Mesenchymal stem cell (in vitro differentiated cells and primary cell): ENCODE measurements at regions not wholly inside any gene's neighbourhood (a gene's known extent, or its start where the extent isn't known, plus 50 kb on each side); places are given as distances from the start of the nearest gene placed in this dataset.
"Not testable (repeated sequence)": the region's sequence is repeated elsewhere in the genome, so short reads cannot be mapped to it uniquely, and the experiment has no call there.

Experiments
- DNase-seq: peaks from one replicate; pipeline ENCODE4 v3.0.0-alpha.2; 2013
- H2AFZ ChIP-seq: one replicate; pipeline ENCODE4 v1.6.1; 2013; ENCODE audit warnings: low read depth, mild to moderate bottlenecking, control low read depth, inconsistent platforms, low read length, moderate library complexity
- H2AK5ac ChIP-seq: 2 replicates; pipeline ENCODE4 v1.6.1; 2013; ENCODE audit warnings: low read length, moderate library complexity, mild to moderate bottlenecking, inconsistent platforms; ENCODE audit not compliant: severe bottlenecking
- H2BK120ac ChIP-seq: one replicate; pipeline ENCODE4 v1.6.1; 2013; ENCODE audit warnings: low read depth, mild to moderate bottlenecking, inconsistent platforms, low read length, moderate library complexity
- H2BK12ac ChIP-seq, 2 experiments: one replicate each; pipeline ENCODE4 v1.6.1; 2013; ENCODE audit warnings: inconsistent platforms in 2 of 2, low read length in 2 of 2, mild to moderate bottlenecking in 2 of 2, moderate library complexity in 2 of 2, control low read depth in 1 of 2
- H2BK15ac ChIP-seq: one replicate; pipeline ENCODE4 v1.6.1; 2013; ENCODE audit warnings: mild to moderate bottlenecking, low read depth, inconsistent platforms; ENCODE audit not compliant: poor library complexity, severe bottlenecking
- H2BK5ac ChIP-seq: 2 replicates; pipeline ENCODE4 v1.6.1; 2013; ENCODE audit warnings: low read depth, mild to moderate bottlenecking, low read length, control low read depth, inconsistent platforms; ENCODE audit not compliant: poor library complexity, severe bottlenecking
- H3K14ac ChIP-seq, 2 experiments: one replicate each; pipeline ENCODE4 v1.6.1; 2013; ENCODE audit warnings: inconsistent platforms in 2 of 2, low read length in 2 of 2, control low read depth in 1 of 2, mild to moderate bottlenecking in 1 of 2, moderate library complexity in 1 of 2
- H3K18ac ChIP-seq, 2 experiments: one replicate each; pipeline ENCODE4 v1.6.1; 2013; ENCODE audit warnings: inconsistent platforms in 2 of 2, low read length in 2 of 2, control low read depth in 1 of 2, low read depth in 1 of 2, mild to moderate bottlenecking in 1 of 2
- H3K23ac ChIP-seq, 2 experiments: one replicate each; pipeline ENCODE4 v1.6.1; 2013; ENCODE audit warnings: inconsistent platforms in 2 of 2, low read length in 2 of 2, mild to moderate bottlenecking in 2 of 2, moderate library complexity in 2 of 2, control low read depth in 1 of 2
- H3K27ac ChIP-seq: 2 replicates; pipeline ENCODE4 v1.5.1; 2013; ENCODE audit warnings: mild to moderate bottlenecking, moderate library complexity, low read length, control low read depth, inconsistent platforms; ENCODE audit not compliant: poor library complexity, severe bottlenecking
- H3K27me3 ChIP-seq, 2 experiments: 2 replicates each; pipeline versions ENCODE4 v1.6.1 to v1.7.0; 2013; ENCODE audit warnings: low read length in 2 of 2, mild to moderate bottlenecking in 2 of 2, moderate library complexity in 2 of 2, control low read depth in 1 of 2, inconsistent platforms in 1 of 2; ENCODE audit not compliant: control insufficient read depth in 1 of 2, insufficient read depth in 1 of 2
- H3K36me3 ChIP-seq, 2 experiments: 2 replicates each; pipeline versions ENCODE4 v1.6.1 to v1.7.0; 2013; ENCODE audit warnings: low read length in 2 of 2, control low read depth in 1 of 2, inconsistent platforms in 1 of 2, low read depth in 1 of 2, mild to moderate bottlenecking in 1 of 2; ENCODE audit not compliant: insufficient read depth in 2 of 2, control insufficient read depth in 1 of 2
- H3K4ac ChIP-seq, 2 experiments: one replicate each; pipeline ENCODE4 v1.6.1; 2013; ENCODE audit warnings: inconsistent platforms in 2 of 2, low read length in 2 of 2, mild to moderate bottlenecking in 2 of 2, moderate library complexity in 2 of 2, control low read depth in 1 of 2, low read depth in 1 of 2
- H3K4me1 ChIP-seq: 2 replicates; pipeline ENCODE4 v1.6.1; 2013; ENCODE audit warnings: low read depth, low read length, control low read depth; ENCODE audit not compliant: control insufficient read depth, insufficient read depth
- H3K4me2 ChIP-seq: 2 replicates; pipeline ENCODE4 v1.6.1; 2013; ENCODE audit warnings: low read length, mild to moderate bottlenecking, inconsistent platforms; ENCODE audit not compliant: poor library complexity, severe bottlenecking
- H3K4me3 ChIP-seq, 2 experiments: 2 replicates each; pipeline versions ENCODE4 v1.5.1 to v1.7.0; 2013; ENCODE audit warnings: low read length in 2 of 2, mild to moderate bottlenecking in 2 of 2, control low read depth in 1 of 2, low read depth in 1 of 2; ENCODE audit not compliant: insufficient read depth in 1 of 2
- H3K79me1 ChIP-seq: replicated peaks from 2 replicates; pipeline ENCODE4 v1.6.1; 2013; ENCODE audit warnings: mild to moderate bottlenecking, control low read depth, low read length, inconsistent platforms; ENCODE audit not compliant: poor library complexity, severe bottlenecking
- H3K9ac ChIP-seq: 2 replicates; pipeline ENCODE4 v1.7.0; 2013; ENCODE audit warnings: mild to moderate bottlenecking, low read length, moderate library complexity
- H3K9me3 ChIP-seq: 2 replicates; pipeline ENCODE4 v1.7.0; 2013; ENCODE audit warnings: mild to moderate bottlenecking, low read length; ENCODE audit not compliant: control insufficient read depth
- H4K8ac ChIP-seq: one replicate; pipeline ENCODE4 v1.6.1; 2013; ENCODE audit warnings: inconsistent platforms, mild to moderate bottlenecking, low read length, moderate library complexity
- H4K91ac ChIP-seq: one replicate; pipeline ENCODE4 v1.6.1; 2013; ENCODE audit warnings: mild to moderate bottlenecking, low read length, inconsistent platforms
- WGBS: methylation state at CpG from one replicate; pipeline ENCODE4 v1.1.7; 2013; ENCODE audit warnings: mixed read lengths; 5-methylcytosine and 5-hydroxymethylcytosine counted together

GRCh38 chr4:10388146-10388545 lies 69.1 kb downstream of the ZNF518B start:
- not testable (repeated sequence) for H3K4me2 ChIP-seq, H2BK120ac ChIP-seq, H3K27ac ChIP-seq, H3K14ac ChIP-seq, H3K9ac ChIP-seq, H2BK12ac ChIP-seq, DNase-seq, H3K18ac ChIP-seq, H3K4ac ChIP-seq, H2AK5ac ChIP-seq, H4K91ac ChIP-seq, H2AFZ ChIP-seq, H3K4me3 ChIP-seq, H3K79me1 ChIP-seq, H2BK5ac ChIP-seq, H2BK15ac ChIP-seq, H3K4me1 ChIP-seq, H3K23ac ChIP-seq, H3K9me3 ChIP-seq, H4K8ac ChIP-seq, H3K36me3 ChIP-seq, H3K27me3 ChIP-seq
- no CpG with 5 or more reads among the region's 3 CpGs for WGBS

- Histone ChIP-seq H2BK5ac (no peak overlapping the region), H3K9me3 (no peaks in the 10 kb centered on the region), H3K27ac (no peak overlapping the region), H2BK15ac (no peak overlapping the region), H3K4me3 (no peak overlapping the region), H3K79me1 (no peaks in the 10 kb centered on the region), H2AFZ (no peak overlapping the region), H3K36me3 (no peaks in the 10 kb centered on the region), H2BK120ac (no peak overlapping the region), H3K23ac (no peak overlapping the region), H3K14ac (no peak overlapping the region), H3K27me3 (no peaks in the 10 kb centered on the region), H4K8ac (no peak overlapping the region), H3K18ac (no peak overlapping the region), H3K4me1 (no peaks in the 10 kb centered on the region), H2AK5ac (no peak overlapping the region), H2BK12ac (no peak overlapping the region), H3K9ac (no peak overlapping the region), H3K4me2 (no peak overlapping the region), H3K4ac (no peak overlapping the region), H4K91ac (no peak overlapping the region)
- 68% methylated on average over 3 of the region's 3 CpGs for WGBS
- no peak for DNase-seq
These were observed 71.2 kb downstream of the ZNF518B start for GRCh38 chr4:10385994-10386394.

GRCh38 chr4:10384974-10385373 lies 72.3 kb downstream of the ZNF518B start:
- DNase-seq, result no peak
- no peak overlapping the region for H2AFZ ChIP-seq
- H3K4ac ChIP-seq, result no peak overlapping the region
- H3K27me3 ChIP-seq, result no peaks in the 10 kb centered on the region
- no peak overlapping the region for H2BK120ac ChIP-seq
- H3K4me1 ChIP-seq, result no peaks in the 10 kb centered on the region
- H3K27ac ChIP-seq, result no peak overlapping the region
- no peak overlapping the region for H3K4me3 ChIP-seq
- no peak overlapping the region for H2BK15ac ChIP-seq
- no peak overlapping the region for H2AK5ac ChIP-seq
- no peak overlapping the region for H3K18ac ChIP-seq
- no peak overlapping the region for H3K4me2 ChIP-seq
- H3K9me3 ChIP-seq, result no peaks in the 10 kb centered on the region
- no peaks in the 10 kb centered on the region for H3K79me1 ChIP-seq
- no peak overlapping the region for H3K23ac ChIP-seq
- no peak overlapping the region for H2BK12ac ChIP-seq
- no peak overlapping the region for H4K8ac ChIP-seq
- H2BK5ac ChIP-seq, result no peak overlapping the region
- H3K9ac ChIP-seq, result no peak overlapping the region
- no peaks in the 10 kb centered on the region for H3K36me3 ChIP-seq
- no peak overlapping the region for H4K91ac ChIP-seq
- H3K14ac ChIP-seq, result no peak overlapping the region
- 50% methylated on average over 1 of the region's 1 CpG for WGBS

GRCh38 chr4:10383417-10383816 lies 73.8 kb downstream of the ZNF518B start:
- Histone ChIP-seq H2BK15ac (no peak overlapping the region), H4K91ac (no peak overlapping the region), H2BK12ac (no peak overlapping the region), H3K4me3 (no peak overlapping the region), H3K4ac (no peak overlapping the region), H3K79me1 (no peaks in the 10 kb centered on the region), H4K8ac (no peak overlapping the region), H3K23ac (no peak overlapping the region), H3K4me1 (no peaks in the 10 kb centered on the region), H3K27ac (no peak overlapping the region), H3K9me3 (no peaks in the 10 kb centered on the region), H2BK5ac (no peak overlapping the region), H3K27me3 (no peaks in the 10 kb centered on the region), H3K9ac (no peak overlapping the region), H3K4me2 (no peak overlapping the region), H2AFZ (no peak overlapping the region), H3K14ac (no peak overlapping the region), H3K36me3 (no peaks in the 10 kb centered on the region), H2AK5ac (no peak overlapping the region), H2BK120ac (no peak overlapping the region), H3K18ac (no peak overlapping the region)
- 33% methylated on average over 1 of the region's 3 CpGs for WGBS
- DNase-seq, result no peak
